HL-60/S4 (cell line): ENCODE measurements at regions not wholly inside any gene's neighbourhood (a gene's known extent, or its start where the extent isn't known, plus 50 kb on each side); places are given as distances from the start of the nearest gene placed in this dataset.
"Not testable (repeated sequence)": the region's sequence is repeated elsewhere in the genome, so short reads cannot be mapped to it uniquely, and the experiment has no call there.

Source experiments
- in situ Hi-C: fragments of 300-500 bp; cut with MboI; formaldehyde crosslinking; loops from 2 replicates; pipeline ENCODE4 v1.14.3; 2022; ENCODE audit warnings: low sequenced_read_pairs

GRCh38 chr18:38651736-38652135, 1086.1 kb upstream of the CELF4 start:
- in situ Hi-C loops: no loop called here

DNA sequence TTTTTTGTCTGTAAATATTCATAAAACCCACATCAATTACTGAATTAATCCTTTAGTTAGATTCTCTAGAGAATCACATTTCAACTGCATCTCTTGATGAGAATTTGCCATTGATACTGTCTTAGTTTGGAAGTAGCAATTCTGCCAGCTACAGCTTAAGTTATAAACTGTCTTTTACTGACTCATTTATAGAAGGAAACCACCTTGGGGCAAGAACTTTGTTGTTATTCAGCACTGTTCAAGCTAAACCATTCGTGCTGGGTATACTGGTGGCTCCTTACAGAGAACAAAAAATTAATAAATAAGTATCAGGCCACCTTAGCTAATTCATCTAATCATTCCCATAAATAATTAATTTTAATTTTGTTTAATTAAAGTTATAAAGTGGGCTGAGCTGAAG, 1082.6 kb upstream of the CELF4 start:
- in situ Hi-C loops: no loop called here

DNA sequence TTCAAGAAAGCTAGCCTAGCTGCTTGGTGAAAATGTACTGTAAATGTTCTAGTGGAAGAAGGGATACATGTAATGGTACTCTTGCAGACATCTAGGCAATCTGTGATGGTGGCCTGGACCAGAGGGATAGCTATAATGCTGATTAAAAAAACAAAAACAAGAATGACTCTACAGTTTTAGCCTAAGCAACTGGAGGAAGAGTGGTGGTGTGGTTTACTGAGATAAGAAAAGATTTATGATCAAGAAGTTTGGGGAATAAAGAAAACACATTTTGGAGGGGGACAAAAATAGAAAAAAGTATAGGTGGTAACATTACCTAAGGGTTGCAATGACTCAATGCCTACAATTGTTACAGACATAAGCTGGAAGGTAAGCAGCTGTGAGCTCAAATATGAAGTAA, 1080.7 kb upstream of the CELF4 start:
- in situ Hi-C loops: no loop called here

DNA sequence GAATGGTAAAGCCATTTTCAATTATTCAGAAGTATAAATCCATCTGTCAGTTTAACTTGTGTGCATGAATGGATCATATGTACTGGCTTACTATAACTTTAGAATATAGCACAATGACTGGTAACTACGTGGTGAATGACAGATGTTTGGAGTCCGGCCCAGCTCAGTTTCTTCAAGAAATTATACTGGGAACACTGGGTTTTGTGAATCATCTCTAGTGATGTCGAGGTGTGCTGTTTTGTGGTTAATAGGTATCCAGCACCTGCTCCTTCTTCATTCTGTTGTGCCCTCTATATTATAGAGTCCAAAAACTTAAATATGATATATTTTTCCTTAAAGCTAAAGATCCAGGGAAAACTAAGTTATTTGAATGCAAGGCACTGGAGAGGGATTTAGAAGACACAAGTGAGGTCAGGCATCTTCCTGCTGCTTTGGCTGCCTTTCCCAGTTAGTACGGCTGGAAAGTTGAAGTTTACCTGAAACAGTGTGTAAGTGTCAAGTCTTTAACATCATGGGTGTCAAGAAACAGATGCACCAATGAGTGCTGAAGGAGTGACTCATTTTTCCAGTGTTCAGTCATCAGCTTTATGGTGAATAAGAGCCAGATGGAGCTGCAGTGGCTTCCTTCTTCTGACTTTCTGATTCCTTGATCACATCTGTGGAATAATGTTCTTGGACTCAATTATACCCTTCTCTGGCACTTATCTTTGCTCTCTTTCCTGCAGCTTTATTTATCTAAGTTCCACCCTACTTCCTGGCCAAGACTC, 1079.5 kb upstream of the CELF4 start:
- in situ Hi-C loops: no loop called here

DNA sequence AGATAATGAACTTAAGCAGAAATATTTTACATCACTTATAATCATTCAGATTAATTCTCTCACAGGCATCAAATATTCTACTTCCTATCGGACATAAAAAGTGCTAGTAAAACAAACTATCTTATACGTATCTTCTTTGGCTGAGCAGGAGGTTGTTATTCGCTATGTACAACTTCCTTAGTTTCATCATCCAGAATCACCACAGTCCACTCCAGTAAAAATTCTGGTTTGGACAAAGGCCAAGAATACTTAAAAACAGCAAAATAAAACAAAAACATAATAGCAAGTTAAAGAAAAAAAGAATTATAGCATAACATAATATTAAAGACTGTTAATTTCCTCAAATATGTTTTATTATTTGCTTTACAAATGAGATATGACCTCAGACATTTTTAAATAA, 1077.1 kb upstream of the CELF4 start:
- in situ Hi-C loops: no loop called here

DNA sequence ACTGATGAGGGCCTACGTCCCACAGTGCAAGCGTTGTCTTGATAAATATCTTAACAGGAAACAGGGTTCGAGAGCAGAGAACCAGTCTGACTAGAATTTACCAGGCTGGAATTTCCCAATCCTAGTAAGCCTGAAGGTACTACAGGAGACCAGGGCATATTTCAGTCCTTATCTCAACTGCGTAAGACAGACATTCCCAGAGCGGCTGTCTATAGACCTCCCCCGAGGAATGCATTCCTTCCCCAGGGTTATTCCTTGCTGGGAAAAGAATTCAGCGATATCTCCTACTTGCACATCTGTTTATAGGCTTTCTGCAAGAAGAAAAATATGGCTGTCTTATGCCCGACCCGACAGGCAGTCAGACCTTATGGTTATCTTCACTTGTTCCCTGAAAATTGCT, 1074.1 kb upstream of the CELF4 start:
- in situ Hi-C loops: not testable (repeated sequence)

DNA sequence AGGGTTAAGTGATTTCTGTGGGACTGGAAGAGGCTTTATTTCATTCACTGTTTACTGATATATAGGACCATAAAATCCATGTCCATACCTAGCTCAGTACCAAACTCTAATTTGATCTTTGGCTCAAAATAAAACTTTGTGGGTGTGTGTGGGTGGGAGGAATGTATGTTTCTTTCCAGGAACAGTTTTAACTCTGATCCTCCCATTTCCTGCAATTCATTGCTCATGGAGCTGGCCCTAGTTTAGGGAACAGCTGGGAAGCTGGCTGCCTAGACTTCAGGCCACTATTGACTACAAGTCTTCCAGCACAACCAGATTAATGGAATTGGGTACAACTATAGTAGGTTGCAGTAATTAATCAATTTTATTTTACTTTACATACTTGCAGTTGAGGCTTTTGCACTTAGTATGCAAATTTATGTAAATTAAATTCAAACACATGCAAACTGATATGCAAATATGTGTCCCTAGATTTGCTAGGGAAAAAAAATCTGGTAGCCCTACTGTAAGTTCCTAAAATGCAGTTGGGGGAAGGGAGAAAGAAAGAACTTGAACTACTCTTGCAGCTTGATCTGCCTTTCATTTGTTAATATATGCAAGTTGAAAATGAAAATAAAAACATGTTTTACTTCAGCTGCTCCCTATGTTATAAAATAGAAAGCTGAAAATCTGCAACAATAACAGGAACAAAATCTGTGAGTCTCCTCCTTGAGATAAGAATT, 1070.3 kb upstream of the CELF4 start:
- in situ Hi-C loops: no loop called here

DNA sequence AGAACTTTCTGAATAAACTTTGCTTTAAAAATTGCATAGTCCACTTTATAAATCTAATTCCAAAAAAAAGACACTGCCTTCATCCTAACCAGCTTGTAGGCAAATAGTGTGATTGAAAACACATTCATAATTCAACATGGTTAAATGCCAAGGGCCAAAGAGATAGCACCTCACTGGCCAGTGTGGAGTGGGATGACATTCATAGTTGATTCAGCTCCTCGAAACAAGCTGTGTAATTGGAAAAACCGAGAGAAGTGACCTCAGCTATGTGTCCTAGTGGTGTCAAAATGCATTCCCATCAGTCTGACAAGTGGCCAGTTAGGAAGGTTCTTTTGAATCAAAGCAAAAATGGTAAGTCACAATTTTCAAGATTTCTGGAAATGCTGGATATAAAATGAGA, 1068.5 kb upstream of the CELF4 start:
- in situ Hi-C loops: no loop called here

GRCh38 chr18:38633333-38633732, 1067.7 kb upstream of the CELF4 start:
- in situ Hi-C loops: no loop called here

DNA sequence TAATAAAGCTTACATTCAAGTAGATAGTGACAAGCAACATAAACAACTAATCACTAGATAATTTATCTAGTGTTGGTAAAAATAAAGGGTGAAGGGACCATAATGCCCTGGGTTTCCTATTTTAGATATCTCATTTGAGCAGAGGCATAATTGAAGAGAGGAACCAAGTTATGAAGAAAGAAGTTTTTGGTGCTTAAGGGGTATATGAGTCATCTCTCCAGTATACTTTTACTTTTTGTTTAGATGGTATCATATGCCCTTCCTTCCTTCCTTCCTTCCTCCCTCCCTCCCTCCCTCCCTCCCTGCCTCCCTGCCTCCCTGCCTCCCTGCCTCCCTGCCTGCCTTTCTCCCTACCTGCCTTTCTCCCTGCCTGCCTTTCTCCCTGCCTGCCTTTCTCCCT, 1053.5 kb upstream of the CELF4 start:
- in situ Hi-C loops: no loop called here

GRCh38 chr18:38616306-38616705, 1050.7 kb upstream of the CELF4 start:
- in situ Hi-C loops: no loop called here

GRCh38 chr18:38612904-38613303, 1047.3 kb upstream of the CELF4 start:
- in situ Hi-C loops: no loop called here

GRCh38 chr18:38611036-38611964, 1045.7 kb upstream of the CELF4 start:
- in situ Hi-C loops: no loop called here

- in situ Hi-C loops: no loop called here
Measured at GRCh38 chr18:38606841-38607240, 1041.2 kb upstream of the CELF4 start.

GRCh38 chr18:38602341-38602740, 1036.7 kb upstream of the CELF4 start:
- in situ Hi-C loops: no loop called here

GRCh38 chr18:38587571-38587970, 1022.0 kb upstream of the CELF4 start:
- in situ Hi-C loops: no loop called here

DNA sequence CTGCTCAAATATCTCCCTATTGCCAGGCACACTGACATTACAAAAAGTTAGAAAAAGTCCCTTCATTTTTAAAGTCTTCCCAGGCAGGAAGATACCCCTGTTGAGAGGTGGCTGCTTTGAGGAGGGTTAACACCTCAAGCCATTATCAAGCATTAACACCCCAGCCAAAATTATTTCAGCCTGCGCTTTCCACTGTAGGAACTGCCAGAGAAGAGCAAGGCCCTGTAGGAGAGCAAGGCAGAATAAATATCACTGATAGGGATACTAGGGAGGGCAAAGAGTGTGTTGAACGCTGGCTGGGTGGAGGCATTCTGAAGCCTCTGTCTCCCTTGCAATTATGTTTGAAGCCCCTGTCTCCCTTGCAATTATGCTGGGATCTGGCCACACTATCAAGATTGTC, 1020.7 kb upstream of the CELF4 start:
- in situ Hi-C loops: no loop called here

GRCh38 chr18:38579764-38580163, 1014.2 kb upstream of the CELF4 start:
- in situ Hi-C loops: no loop called here

DNA sequence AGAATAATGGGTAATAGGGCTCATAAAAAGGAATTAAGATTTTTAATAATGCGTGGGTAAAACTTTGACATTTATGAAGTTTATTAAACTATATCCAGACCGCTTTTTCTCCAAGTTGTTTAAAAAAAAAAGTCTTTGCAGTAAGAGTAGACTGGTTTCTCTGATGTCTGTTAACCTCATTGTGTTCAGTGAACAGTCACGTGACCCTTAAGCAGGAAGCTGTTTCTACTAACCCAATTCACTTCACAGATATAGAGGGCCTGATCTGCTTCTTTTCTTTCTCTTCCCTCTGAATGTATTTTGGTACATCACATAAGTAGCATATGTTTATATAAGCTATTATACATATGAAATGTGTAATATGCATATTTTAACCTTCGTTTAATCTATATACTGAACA, 1011.3 kb upstream of the CELF4 start:
- in situ Hi-C loops: no loop called here

DNA sequence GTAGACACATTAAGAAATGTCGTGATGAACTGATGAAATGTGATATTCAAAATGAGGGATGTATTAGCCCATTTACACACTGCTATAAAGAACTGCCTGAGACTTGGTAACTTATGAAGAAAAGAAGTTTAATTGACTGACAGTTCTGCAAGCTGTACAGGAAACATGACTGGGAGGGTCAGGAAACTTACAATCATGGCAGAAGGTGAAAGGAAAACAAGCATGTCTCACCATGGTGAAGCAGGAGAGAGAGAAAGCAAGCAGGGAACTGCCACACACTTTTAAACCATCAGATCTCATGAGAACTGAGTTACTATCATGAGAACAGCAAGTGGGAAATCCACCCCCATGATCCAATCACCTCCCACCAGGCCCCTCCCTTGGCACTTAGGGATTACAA, 1010.8 kb upstream of the CELF4 start:
- in situ Hi-C loops: no loop called here

GRCh38 chr18:38575648-38576047, 1010.0 kb upstream of the CELF4 start:
- in situ Hi-C loops: no loop called here
